ENCODE measurements at regions not wholly inside any gene's neighbourhood (a gene's known extent, or its start where the extent isn't known, plus 50 kb on each side); places are given as distances from the start of the nearest gene placed in this dataset.

GRCh38 chr13:74465271-74465670 is 331.1 kb upstream of the KLF12 start:
- TF ChIP-seq POLR2AphosphoS5 (IDR thresholded peaks at IDR 0.05): no peak
- TF ChIP-seq, protein P1, sequence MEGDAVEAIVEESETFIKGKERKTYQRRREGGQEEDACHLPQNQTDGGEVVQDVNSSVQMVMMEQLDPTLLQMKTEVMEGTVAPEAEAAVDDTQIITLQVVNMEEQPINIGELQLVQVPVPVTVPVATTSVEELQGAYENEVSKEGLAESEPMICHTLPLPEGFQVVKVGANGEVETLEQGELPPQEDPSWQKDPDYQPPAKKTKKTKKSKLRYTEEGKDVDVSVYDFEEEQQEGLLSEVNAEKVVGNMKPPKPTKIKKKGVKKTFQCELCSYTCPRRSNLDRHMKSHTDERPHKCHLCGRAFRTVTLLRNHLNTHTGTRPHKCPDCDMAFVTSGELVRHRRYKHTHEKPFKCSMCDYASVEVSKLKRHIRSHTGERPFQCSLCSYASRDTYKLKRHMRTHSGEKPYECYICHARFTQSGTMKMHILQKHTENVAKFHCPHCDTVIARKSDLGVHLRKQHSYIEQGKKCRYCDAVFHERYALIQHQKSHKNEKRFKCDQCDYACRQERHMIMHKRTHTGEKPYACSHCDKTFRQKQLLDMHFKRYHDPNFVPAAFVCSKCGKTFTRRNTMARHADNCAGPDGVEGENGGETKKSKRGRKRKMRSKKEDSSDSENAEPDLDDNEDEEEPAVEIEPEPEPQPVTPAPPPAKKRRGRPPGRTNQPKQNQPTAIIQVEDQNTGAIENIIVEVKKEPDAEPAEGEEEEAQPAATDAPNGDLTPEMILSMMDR (IDR thresholded peaks at IDR 0.05 in 8 of 11, conservative IDR thresholded peaks at IDR 0.05 in 3 of 11): no peak

All from spleen (tissue), 7 donors.